ENCODE measurements at regions not wholly inside any gene's neighbourhood (a gene's known extent, or its start where the extent isn't known, plus 50 kb on each side); places are given as distances from the start of the nearest gene placed in this dataset.

- Mint-ChIP-seq H3K9me3 (peaks cover 7 to 40% (median 16%) of the 10 kb centered on the region in 6 donors), H3K36me3 (peaks cover 0 to 3% (median 0%) of the 10 kb centered on the region in 3 donors), H3K4me1 (no peaks in the 10 kb centered on the region), H3K4me3 (no peak overlapping the region), H3K27me3 (ENCODE audit: low read depth in 3 of 3) (no peaks in the 10 kb centered on the region), H3K27ac (no peak overlapping the region)
- no peak for DNase-seq
These were observed 117.3 kb upstream of the CADPS start for GRCh38 chr3:62992520-62992919.

- Mint-ChIP-seq H3K4me3 (no peak overlapping the region), H3K36me3 (peaks cover 0 to 3% (median 0%) of the 10 kb centered on the region in 3 donors), H3K27ac (no peak overlapping the region), H3K27me3 (ENCODE audit: low read depth in 3 of 3) (no peaks in the 10 kb centered on the region), H3K4me1 (no peaks in the 10 kb centered on the region), H3K9me3 (peaks cover 9 to 27% (median 13%) of the 10 kb centered on the region in 6 donors)
- no peak for DNase-seq
These were observed 119.9 kb upstream of the CADPS start for GRCh38 chr3:62995119-62995518.

- Mint-ChIP-seq H3K36me3 (peaks cover 0 to 3% (median 0%) of the 10 kb centered on the region in 3 donors), H3K4me3 (no peak overlapping the region), H3K4me1 (no peaks in the 10 kb centered on the region), H3K27me3 (ENCODE audit: low read depth in 3 of 3) (no peaks in the 10 kb centered on the region), H3K27ac (no peak overlapping the region), H3K9me3 (peaks cover 9 to 27% (median 11%) of the 10 kb centered on the region in 6 donors)
- DNase-seq = no peak
These were observed 120.3 kb upstream of the CADPS start for GRCh38 chr3:62995530-62995929.

GRCh38 chr3:62997369-62997768 is 122.2 kb upstream of the CADPS start:
- no peak overlapping the region for H3K4me3 Mint-ChIP-seq
- no peaks in the 10 kb centered on the region for H3K4me1 Mint-ChIP-seq
- no peaks in the 10 kb centered on the region for H3K27me3 Mint-ChIP-seq (ENCODE audit: low read depth in 3 of 3)
- H3K9me3 Mint-ChIP-seq = peaks cover 9 to 27% (median 10%) of the 10 kb centered on the region in 6 donors
- no peak for DNase-seq
- H3K36me3 Mint-ChIP-seq = peaks cover 0 to 3% (median 0%) of the 10 kb centered on the region in 3 donors
- H3K27ac Mint-ChIP-seq = no peak overlapping the region

- Mint-ChIP-seq H3K27ac (no peak overlapping the region), H3K4me3 (no peak overlapping the region), H3K4me1 (no peaks in the 10 kb centered on the region), H3K27me3 (ENCODE audit: low read depth in 3 of 3) (no peaks in the 10 kb centered on the region), H3K36me3 (peaks cover 0 to 3% (median 0%) of the 10 kb centered on the region in 3 donors), H3K9me3 (peaks cover 10 to 37% (median 15%) of the 10 kb centered on the region in 6 donors)
- no peak for DNase-seq
These were observed 123.9 kb upstream of the CADPS start for GRCh38 chr3:62999158-62999557.

- Mint-ChIP-seq H3K36me3 (peaks cover 0 to 3% (median 0%) of the 10 kb centered on the region in 3 donors), H3K9me3 (peaks cover 7 to 32% (median 16%) of the 10 kb centered on the region in 6 donors), H3K27me3 (ENCODE audit: low read depth in 3 of 3) (no peaks in the 10 kb centered on the region), H3K4me3 (no peak overlapping the region), H3K4me1 (no peaks in the 10 kb centered on the region), H3K27ac (no peak overlapping the region)
- DNase-seq = no peak
These were observed 124.6 kb upstream of the CADPS start for GRCh38 chr3:62999791-63000190.

GRCh38 chr3:63004448-63004847 is 129.2 kb upstream of the CADPS start:
- Mint-ChIP-seq H3K9me3 (peaks cover 1 to 39% (median 15%) of the 10 kb centered on the region in 6 donors), H3K27ac (no peak overlapping the region), H3K36me3 (no peaks in the 10 kb centered on the region), H3K4me1 (no peaks in the 10 kb centered on the region), H3K27me3 (ENCODE audit: low read depth in 3 of 3) (no peaks in the 10 kb centered on the region), H3K4me3 (no peak overlapping the region)
- no peak for DNase-seq

- peaks cover 5 to 27% (median 17%) of the 10 kb centered on the region in 6 donors for H3K9me3 Mint-ChIP-seq
- H3K4me3 Mint-ChIP-seq = no peak overlapping the region
- H3K27me3 Mint-ChIP-seq (ENCODE audit: low read depth in 3 of 3) = peaks cover 0 to 4% (median 0%) of the 10 kb centered on the region in 3 donors
- H3K36me3 Mint-ChIP-seq = no peaks in the 10 kb centered on the region
- H3K27ac Mint-ChIP-seq = no peak overlapping the region
- no peaks in the 10 kb centered on the region for H3K4me1 Mint-ChIP-seq
- DNase-seq = no peak
These were observed 140.5 kb upstream of the CADPS start for GRCh38 chr3:63015614-63016309.

GRCh38 chr3:63022114-63022513 is 146.9 kb upstream of the CADPS start:
- Mint-ChIP-seq H3K9me3 (peaks cover 4 to 39% (median 10%) of the 10 kb centered on the region in 6 donors), H3K27me3 (ENCODE audit: low read depth in 3 of 3) (peaks cover 0 to 2% (median 0%) of the 10 kb centered on the region in 3 donors), H3K27ac (no peak overlapping the region), H3K4me1 (no peaks in the 10 kb centered on the region), H3K36me3 (peaks cover 0 to 3% (median 3%) of the 10 kb centered on the region in 3 donors), H3K4me3 (no peak overlapping the region)
- DNase-seq = no peak

- H3K27ac Mint-ChIP-seq = no peak overlapping the region
- no peak for DNase-seq
- no peaks in the 10 kb centered on the region for H3K4me1 Mint-ChIP-seq
- peaks cover 0 to 4% (median 3%) of the 10 kb centered on the region in 3 donors for H3K36me3 Mint-ChIP-seq
- peaks cover 4 to 41% (median 12%) of the 10 kb centered on the region in 6 donors for H3K9me3 Mint-ChIP-seq
- no peak overlapping the region for H3K4me3 Mint-ChIP-seq
- no peaks in the 10 kb centered on the region for H3K27me3 Mint-ChIP-seq (ENCODE audit: low read depth in 3 of 3)
These were observed 151.5 kb upstream of the CADPS start for GRCh38 chr3:63026722-63027121.

GRCh38 chr3:63029326-63029725 is 154.1 kb upstream of the CADPS start:
- Mint-ChIP-seq H3K9me3 (peaks cover 6 to 32% (median 13%) of the 10 kb centered on the region in 6 donors), H3K4me1 (no peaks in the 10 kb centered on the region), H3K4me3 (no peak overlapping the region), H3K36me3 (peaks cover 0 to 4% (median 0%) of the 10 kb centered on the region in 3 donors), H3K27me3 (ENCODE audit: low read depth in 3 of 3) (no peaks in the 10 kb centered on the region), H3K27ac (no peak overlapping the region)
- no peak for DNase-seq

GRCh38 chr3:63029921-63030320 is 154.7 kb upstream of the CADPS start:
- no peaks in the 10 kb centered on the region for H3K4me1 Mint-ChIP-seq
- DNase-seq = no peak
- H3K27me3 Mint-ChIP-seq (ENCODE audit: low read depth in 3 of 3) = no peaks in the 10 kb centered on the region
- H3K9me3 Mint-ChIP-seq = peaks cover 6 to 28% (median 13%) of the 10 kb centered on the region in 6 donors
- no peak overlapping the region for H3K27ac Mint-ChIP-seq
- no peak overlapping the region for H3K4me3 Mint-ChIP-seq
- H3K36me3 Mint-ChIP-seq = peaks cover 0 to 4% (median 0%) of the 10 kb centered on the region in 3 donors

GRCh38 chr3:63030666-63031065 is 155.4 kb upstream of the CADPS start:
- no peak for DNase-seq
- H3K9me3 Mint-ChIP-seq = peaks cover 6 to 27% (median 11%) of the 10 kb centered on the region in 6 donors
- no peak overlapping the region for H3K4me3 Mint-ChIP-seq
- H3K36me3 Mint-ChIP-seq = peaks cover 0 to 4% (median 0%) of the 10 kb centered on the region in 3 donors
- no peaks in the 10 kb centered on the region for H3K27me3 Mint-ChIP-seq (ENCODE audit: low read depth in 3 of 3)
- no peaks in the 10 kb centered on the region for H3K4me1 Mint-ChIP-seq
- H3K27ac Mint-ChIP-seq = no peak overlapping the region

- Mint-ChIP-seq H3K9me3 (peaks cover 4 to 23% (median 12%) of the 10 kb centered on the region in 6 donors), H3K4me1 (no peaks in the 10 kb centered on the region), H3K27me3 (ENCODE audit: low read depth in 3 of 3) (no peaks in the 10 kb centered on the region), H3K4me3 (no peak overlapping the region), H3K36me3 (no peaks in the 10 kb centered on the region), H3K27ac (no peak overlapping the region)
- no peak for DNase-seq
These were observed 157.7 kb upstream of the CADPS start for GRCh38 chr3:63032881-63033280.

GRCh38 chr3:63034101-63034500 is 158.9 kb upstream of the CADPS start:
- no peaks in the 10 kb centered on the region for H3K27me3 Mint-ChIP-seq (ENCODE audit: low read depth in 3 of 3)

More at GRCh38 chr3:63034101-63034500, 158.9 kb upstream of the CADPS start:
- Mint-ChIP-seq H3K36me3 (no peaks in the 10 kb centered on the region), H3K9me3 (peaks cover 5 to 35% (median 18%) of the 10 kb centered on the region in 6 donors), H3K27ac (no peak overlapping the region), H3K4me3 (no peak overlapping the region), H3K4me1 (no peaks in the 10 kb centered on the region)
- DNase-seq = no peak
